ENCODE measurements at regions not wholly inside any gene's neighbourhood (a gene's known extent, or its start where the extent isn't known, plus 50 kb on each side); places are given as distances from the start of the nearest gene placed in this dataset.
A peak's percentile ranks its signal among the peaks of the same experiment; 100 is the strongest.

DNA sequence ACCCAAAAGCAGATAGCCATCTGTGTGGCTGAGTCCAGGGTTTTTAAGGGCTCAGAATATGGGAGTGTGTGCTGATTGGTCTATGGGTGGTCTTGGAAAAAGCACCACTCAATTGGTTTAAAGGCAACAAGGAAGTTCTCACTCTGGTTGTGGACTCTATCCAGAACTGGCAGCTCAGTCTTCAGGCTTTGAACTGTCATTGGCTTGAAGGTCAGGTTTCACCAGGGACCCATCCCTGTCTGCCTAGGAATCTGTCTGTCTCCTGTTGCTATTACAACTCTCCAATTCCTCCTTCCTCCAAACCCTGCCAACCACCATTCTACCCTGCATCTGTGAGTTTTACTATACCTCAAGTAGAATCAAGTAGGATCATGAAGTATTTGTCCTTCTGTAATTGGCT is 341.7 kb upstream of the ADGRL2 start:
- Histone ChIP-seq H2AFZ (ENCODE audit: low read length) (0 out of 2 replicates have a peak overlapping the region, but pooled peaks have one; percentile 65), H3K14ac (ENCODE audit: insufficient read length) (no peak overlapping the region), H3K4ac (replicated peaks; ENCODE audit: insufficient read length, low read depth, low read length) (no peak overlapping the region), H3K27ac (ENCODE audit: low read depth, low read length) (no peak overlapping the region; the same call in 1 of the 2 replicates), H3K27me3 (replicated peaks in 1 of 4; ENCODE audit: control insufficient read depth in 3 of 4, extremely low read depth in 1 of 4, insufficient read depth in 3 of 4, low read length in 3 of 4) (no peaks in the 10 kb centered on the region), H2BK20ac (ENCODE audit: low read length) (0 out of 2 replicates have a peak overlapping the region, but pooled peaks have one; percentile 66), H3K79me2 (ENCODE audit: control insufficient read depth in 1 of 2, insufficient read depth in 2 of 2, low read length in 2 of 2) (no peaks in the 10 kb centered on the region), H2BK120ac (replicated peaks; ENCODE audit: low read depth, low read length) (no peak overlapping the region), H4K5ac (ENCODE audit: insufficient read length, low read depth, low read length) (no peak overlapping the region), H2BK12ac (ENCODE audit: low read depth, low read length) (no peak overlapping the region), H2AK5ac (ENCODE audit: low read depth, low read length) (no peak overlapping the region), H3K4me3 (ENCODE audit: extremely low read depth in 1 of 4, insufficient read depth in 2 of 4, low read depth in 3 of 4, low read length in 4 of 4) (no peak overlapping the region), H3K79me1 (ENCODE audit: low read depth, low read length) (no peaks in the 10 kb centered on the region), H3K23ac (ENCODE audit: insufficient read length) (no peak overlapping the region), H3K9me3 (ENCODE audit: insufficient read depth in 2 of 2, low read depth in 1 of 2, low read length in 1 of 2) (peaks cover 0 to 4% of the 10 kb centered on the region in 2 experiments; a peak in 1 of 4 replicates), H3K4me1 (replicated peaks in 1 of 4; ENCODE audit: control insufficient read depth in 3 of 4, insufficient read depth in 4 of 4, low read length in 3 of 4) (peaks cover 0 to 11% (median 4%) of the 10 kb centered on the region in 4 experiments; a peak in 2 of 7 replicates), H3K36me3 (ENCODE audit: control insufficient read depth in 2 of 4, insufficient read depth in 4 of 4, low read length in 3 of 4) (no peaks in the 10 kb centered on the region), H3K23me2 (ENCODE audit: low read depth, low read length) (no peaks in the 10 kb centered on the region), H3K4me2 (ENCODE audit: insufficient read depth in 1 of 2, low read depth in 2 of 2, low read length in 2 of 2) (no peak overlapping the region), H3K56ac (replicated peaks; ENCODE audit: insufficient read length, low read depth, low read length) (no peak overlapping the region), H3K9ac (replicated peaks in 1 of 4; ENCODE audit: extremely low read depth in 1 of 4, low read depth in 3 of 4, low read length in 3 of 4) (no peak overlapping the region), H4K20me1 (replicated peaks in 1 of 2; ENCODE audit: control insufficient read depth in 1 of 2, insufficient read depth in 2 of 2, low read length in 2 of 2) (no peaks in the 10 kb centered on the region), H2BK15ac (ENCODE audit: low read length) (no peak overlapping the region), H4K91ac (replicated peaks; ENCODE audit: insufficient read length, low read length) (no peak overlapping the region), H2BK5ac (ENCODE audit: low read depth, low read length) (no peak overlapping the region), H4K8ac (ENCODE audit: extremely low read depth, insufficient read depth, low read length) (no peak overlapping the region), H3K18ac (ENCODE audit: extremely low read depth, low read length) (no peak overlapping the region)
- ChIA-PET CTCF (ENCODE audit: partially characterized antibody) (interaction anchor here (0.6 to 1.5 kb wide), 3 partner anchors 11 to 392 kb away, joined by 3 to 4 read pairs (median 3); no protein-coding TSS in a partner anchor), POLR2A (ENCODE audit: partially characterized antibody) (interaction anchor here (1.1 kb wide), 1 partner anchor 11 kb away, joined by 3 read pairs; no protein-coding TSS in a partner anchor)
- TF ChIP-seq NRF1 (IDR thresholded peaks at IDR 0.05; ENCODE audit: low read depth, low read length) (no peak), KDM4A (IDR thresholded peaks at IDR 0.05; ENCODE audit: low read depth, low read length, severe bottlenecking) (no peak)
- no peak for FAIRE-seq
- DNase-seq (ENCODE audit: low read depth in 1 of 2, low spot score in 2 of 2) = no peak

Data from H1 (cell line).